Epidermal melanocyte (primary cell): ENCODE measurements at regions not wholly inside any gene's neighbourhood (a gene's known extent, or its start where the extent isn't known, plus 50 kb on each side); places are given as distances from the start of the nearest gene placed in this dataset.
"Not testable (repeated sequence)": the region's sequence is repeated elsewhere in the genome, so short reads cannot be mapped to it uniquely, and the experiment has no call there.

ENCODE experiments used
- DNase-seq: peaks from one replicate; pipeline ENCODE4 v3.0.0; 2011; ENCODE audit warnings: low spot score; ENCODE audit not compliant: insufficient read length

- no peak for DNase-seq
Observed at GRCh38 chr5:118199801-118200200, 788.5 kb downstream of the DTWD2 start.

- no peak for DNase-seq
Observed at GRCh38 chr5:118196229-118196628, 792.1 kb downstream of the DTWD2 start.

- DNase-seq, result no peak
Observed at GRCh38 chr5:118195211-118195610, 793.1 kb downstream of the DTWD2 start.

GRCh38 chr5:118193194-118193905 is 795.0 kb downstream of the DTWD2 start:
- DNase-seq, result no peak

GRCh38 chr5:118185018-118185417 is 803.3 kb downstream of the DTWD2 start:
- no peak for DNase-seq

GRCh38 chr5:118176146-118176545 is 812.2 kb downstream of the DTWD2 start:
- DNase-seq, result no peak

GRCh38 chr5:118174671-118175070 is 813.7 kb downstream of the DTWD2 start:
- no peak for DNase-seq

- DNase-seq, result no peak
Observed at GRCh38 chr5:118173340-118173739, 815.0 kb downstream of the DTWD2 start.

GRCh38 chr5:118165619-118166018 is 822.7 kb downstream of the DTWD2 start:
- no peak for DNase-seq

GRCh38 chr5:118156181-118156580 is 832.2 kb downstream of the DTWD2 start:
- no peak for DNase-seq

- no peak for DNase-seq
Observed at GRCh38 chr5:118146824-118147223, 841.5 kb downstream of the DTWD2 start.

GRCh38 chr5:118144540-118144939 is 843.8 kb downstream of the DTWD2 start:
- no peak for DNase-seq

- DNase-seq, result no peak
Observed at GRCh38 chr5:118139361-118139760, 849.0 kb downstream of the DTWD2 start.

- no peak for DNase-seq
Observed at GRCh38 chr5:118126159-118126558, 862.2 kb downstream of the DTWD2 start.

- no peak for DNase-seq
Observed at GRCh38 chr5:118125687-118126086, 862.7 kb downstream of the DTWD2 start.

GRCh38 chr5:118121258-118121657 is 867.1 kb downstream of the DTWD2 start:
- DNase-seq, result no peak

GRCh38 chr5:118115791-118116190 is 872.6 kb downstream of the DTWD2 start:
- DNase-seq, result no peak

- DNase-seq, result no peak
Observed at GRCh38 chr5:118111956-118112355, 876.4 kb downstream of the DTWD2 start.

- DNase-seq, result not testable (repeated sequence)
Observed at GRCh38 chr5:118107246-118107645, 881.1 kb downstream of the DTWD2 start.

GRCh38 chr5:118098716-118099115 is 889.6 kb downstream of the DTWD2 start:
- DNase-seq, result no peak

GRCh38 chr5:118095115-118095514 is 893.2 kb downstream of the DTWD2 start:
- no peak for DNase-seq

- DNase-seq, result no peak
Observed at GRCh38 chr5:118088448-118088847, 899.9 kb downstream of the DTWD2 start.

GRCh38 chr5:118076490-118076889 is 911.9 kb downstream of the DTWD2 start:
- no peak for DNase-seq

GRCh38 chr5:118070041-118070440 is 918.3 kb downstream of the DTWD2 start:
- no peak for DNase-seq
